GM12878 (cell line): ENCODE measurements at regions not wholly inside any gene's neighbourhood (a gene's known extent, or its start where the extent isn't known, plus 50 kb on each side); places are given as distances from the start of the nearest gene placed in this dataset.

Source experiments
- ATAC-seq: fragments of 200-7000 bp; cut with Tn5 transposase; 3 replicates; pipeline ENCODE4 v1.9.1; 2020; ENCODE audit warnings: mild to moderate bottlenecking, moderate library complexity
- BruUV-seq: library from RNA; stranded (reverse); fragments of 400-500 nt; replicated peaks from 2 replicates; lab custom pipeline; 2021; lab: Mats Ljungman, UMichigan
- CTCF ChIA-PET: fragments of 300-600 bp; sonication (Branson Sonifier 250); formaldehyde crosslinking; extraction: SDS; loops from one replicate; lab custom pipeline; 2021; ENCODE audit warnings: inconsistent platforms; lab: Yijun Ruan, JAX
- POLR2A ChIA-PET: fragments of 350-600 bp; formaldehyde crosslinking; extraction: SDS; loops from one replicate; lab custom pipeline; 2021; ENCODE audit warnings: inconsistent platforms; lab: Charles Lee
- RAD21 ChIA-PET: fragments of 300-600 bp; sonication (Branson Sonifier 250); formaldehyde crosslinking; loops from one replicate; lab custom pipeline; 2023; ENCODE audit warnings: antibody characterized with exemption; ENCODE audit not compliant: unreplicated experiment; lab: Charles Lee
- SMC1A ChIA-PET: fragments of 300-600 bp; sonication (Branson Sonifier 250); formaldehyde crosslinking; loops from one replicate; lab custom pipeline; 2023; ENCODE audit not compliant: unreplicated experiment, uncharacterized antibody; lab: Charles Lee
- DNase-seq: peaks from one replicate; pipeline ENCODE4 v3.0.0-alpha.2; 2011; ENCODE audit warnings: low read depth, low spot score
- FAIRE-seq: peaks from 3 replicates; lab custom pipeline; 2011; peaks lifted over from hg19 to GRCh38; lab: Jason Lieb, UNC
- H2AFZ ChIP-seq: 2 replicates; pipeline ENCODE4 v1.6.0; 2011; ENCODE audit warnings: low read depth, low read length, control low read depth; ENCODE audit not compliant: control insufficient read depth
- H3K27ac ChIP-seq: 2 replicates; pipeline ENCODE4 v1.5.1; 2011; ENCODE audit warnings: control low read depth; ENCODE audit not compliant: control insufficient read depth, insufficient read depth
- H3K27me3 ChIP-seq, 2 experiments: replicated peaks in 1 of 2; 2 replicates each; pipeline versions ENCODE4 v1.6.0 to v1.6.1; 2011; ENCODE audit warnings: low read length in 1 of 2; ENCODE audit not compliant: control insufficient read depth in 2 of 2, insufficient read depth in 2 of 2
- H3K36me3 ChIP-seq, 2 experiments: 2 replicates each; pipeline ENCODE4 v1.5.1; 2011; ENCODE audit warnings: low read length in 1 of 2; ENCODE audit not compliant: control insufficient read depth in 2 of 2, insufficient read depth in 2 of 2
- H3K4me1 ChIP-seq: 2 replicates; pipeline ENCODE4 v1.6.1; 2011; ENCODE audit warnings: mild to moderate bottlenecking, low read length, moderate library complexity, mixed read lengths; ENCODE audit not compliant: control insufficient read depth, insufficient read depth
- H3K4me2 ChIP-seq: 2 replicates; pipeline ENCODE4 v1.6.0; 2011; ENCODE audit warnings: control low read depth; ENCODE audit not compliant: control insufficient read depth, insufficient read depth
- H3K4me3 ChIP-seq: fragments of 200-600 bp; sonication (generic); 2 replicates; pipeline ENCODE4 v1.5.1; 2016
- H3K79me2 ChIP-seq: 2 replicates; pipeline ENCODE4 v1.6.0; 2011; ENCODE audit warnings: low read length; ENCODE audit not compliant: control insufficient read depth, insufficient read depth
- H3K9ac ChIP-seq: 2 replicates; pipeline ENCODE4 v1.8.0; 2011; ENCODE audit warnings: low read length, control low read depth, mixed read lengths; ENCODE audit not compliant: control insufficient read depth, insufficient read depth
- H3K9me3 ChIP-seq: replicated peaks from 3 replicates; pipeline ENCODE4 v1.5.1; 2011; ENCODE audit warnings: mild to moderate bottlenecking, low read length; ENCODE audit not compliant: control insufficient read depth, insufficient read depth
- H4K20me1 ChIP-seq: 2 replicates; pipeline ENCODE4 v1.6.0; 2011; ENCODE audit not compliant: control insufficient read depth, insufficient read depth
- CREM ChIP-seq: IDR thresholded peaks from 2 replicates; pipeline ENCODE4 v1.6.1; 2014; ENCODE audit warnings: antibody characterized with exemption, low read depth
- FOXM1 ChIP-seq: IDR thresholded peaks from 2 replicates; pipeline ENCODE4 v1.6.1; 2012; ENCODE audit warnings: low read depth, mild to moderate bottlenecking, inconsistent platforms, low read length, moderate library complexity
- HDAC6 ChIP-seq: fragments of 200-600 bp; sonication (generic); IDR thresholded peaks from one replicate; pipeline ENCODE4 v1.8.0; 2017; ENCODE audit warnings: antibody characterized with exemption; ENCODE audit not compliant: unreplicated experiment
- IRF4 ChIP-seq: IDR thresholded peaks from 2 replicates; pipeline ENCODE4 v1.6.1; 2011; ENCODE audit warnings: low read depth, low read length
- MEF2A ChIP-seq: IDR thresholded peaks from 2 replicates; pipeline ENCODE4 v1.6.1; 2011; ENCODE audit warnings: low read depth, mild to moderate bottlenecking, low read length, moderate library complexity; ENCODE audit not compliant: insufficient read depth
- POLR2AphosphoS5 ChIP-seq: IDR thresholded peaks from 2 replicates; pipeline ENCODE4 v1.6.1; 2011; ENCODE audit warnings: mild to moderate bottlenecking, low read length, inconsistent platforms
- RFX5 ChIP-seq: IDR thresholded peaks from 2 replicates; pipeline ENCODE4 v1.6.1; 2011; ENCODE audit warnings: low read depth, low read length, improper control_type of control experiment
- SREBF2 ChIP-seq: IDR thresholded peaks from 2 replicates; pipeline ENCODE4 v1.6.1; 2012; ENCODE audit warnings: mild to moderate bottlenecking, low read length
- TARDBP ChIP-seq: IDR thresholded peaks from 2 replicates; pipeline ENCODE4 v1.6.1; 2016; ENCODE audit warnings: borderline replicate concordance
- WRNIP1 ChIP-seq: IDR thresholded peaks from 2 replicates; pipeline ENCODE4 v1.6.1; 2011; ENCODE audit warnings: low read depth, low read length, improper control_type of control experiment, borderline replicate concordance
- ZNF384 ChIP-seq: IDR thresholded peaks from 2 replicates; pipeline ENCODE4 v1.6.1; 2012; ENCODE audit warnings: low read depth, mild to moderate bottlenecking, low read length, improper control_type of control experiment, borderline replicate concordance
- WGBS: methylation state at CpG from one replicate; pipeline ENCODE4 v1.1.6; 2016; ENCODE audit warnings: low lambda C conversion rate; ENCODE audit not compliant: insufficient replicate concordance, insufficient coverage; ENCODE audit errors: missing lambda C conversion rate; 5-methylcytosine and 5-hydroxymethylcytosine counted together
- in situ Hi-C: fragments of 300-500 bp; cut with MboI; formaldehyde crosslinking; loops from 9 replicates; pipeline ENCODE4 v1.14.3; 2018; ENCODE audit warnings: mixed read lengths
- intact Hi-C: fragments of 100-400 bp; cut with micrococcal nuclease; formaldehyde crosslinking; loops from one replicate; pipeline ENCODE4 v1.14.2; 2022; ENCODE audit not compliant: unreplicated experiment
- TF ChIP-seq, protein P1 (sequence below): fragments of 450-650 bp; IDR thresholded peaks from 2 replicates; pipeline ENCODE4 v1.6.1; 2016; ENCODE audit warnings: mild to moderate bottlenecking, moderate library complexity, borderline replicate concordance
- TF ChIP-seq, protein P2 (sequence below): IDR thresholded peaks from 2 replicates; pipeline ENCODE4 v1.6.1; 2011; ENCODE audit warnings: low read depth, low read length, improper control_type of control experiment, borderline replicate concordance
- TF ChIP-seq, protein P3 (sequence below): fragments of 450-650 bp; IDR thresholded peaks from 2 replicates; pipeline ENCODE4 v1.6.1; 2017; ENCODE audit warnings: mild to moderate bottlenecking, moderate library complexity
- TF ChIP-seq, protein P4 (sequence below): IDR thresholded peaks from 2 replicates; pipeline ENCODE4 v1.6.1; 2011; ENCODE audit warnings: low read depth, mild to moderate bottlenecking, low read length, moderate library complexity, borderline replicate concordance; ENCODE audit errors: extremely low read depth

DNA sequence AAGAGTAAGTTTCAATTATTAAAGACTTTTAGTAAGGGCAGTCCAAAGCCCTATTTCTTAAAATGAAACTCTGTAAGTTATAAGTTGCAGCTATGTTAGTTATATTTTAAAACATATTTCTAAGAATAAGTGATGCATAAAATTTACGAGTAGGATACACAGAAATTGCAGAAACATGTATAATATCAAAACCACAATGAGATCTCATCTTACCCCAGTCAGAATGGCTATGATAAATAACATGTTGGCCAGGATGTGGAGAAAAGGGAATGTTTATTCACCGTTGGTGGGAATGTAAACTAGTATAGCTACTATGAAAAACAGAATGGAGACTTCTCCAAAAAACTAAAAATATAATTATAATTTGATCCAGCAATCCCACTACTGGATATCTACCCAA, 201.2 kb downstream of the CBLN2 start (continued):
- no peak for TF ChIP-seq MEF2A
- TF ChIP-seq POLR2AphosphoS5: no peak
- TF ChIP-seq CREM: no peak
- TF ChIP-seq, protein P1, sequence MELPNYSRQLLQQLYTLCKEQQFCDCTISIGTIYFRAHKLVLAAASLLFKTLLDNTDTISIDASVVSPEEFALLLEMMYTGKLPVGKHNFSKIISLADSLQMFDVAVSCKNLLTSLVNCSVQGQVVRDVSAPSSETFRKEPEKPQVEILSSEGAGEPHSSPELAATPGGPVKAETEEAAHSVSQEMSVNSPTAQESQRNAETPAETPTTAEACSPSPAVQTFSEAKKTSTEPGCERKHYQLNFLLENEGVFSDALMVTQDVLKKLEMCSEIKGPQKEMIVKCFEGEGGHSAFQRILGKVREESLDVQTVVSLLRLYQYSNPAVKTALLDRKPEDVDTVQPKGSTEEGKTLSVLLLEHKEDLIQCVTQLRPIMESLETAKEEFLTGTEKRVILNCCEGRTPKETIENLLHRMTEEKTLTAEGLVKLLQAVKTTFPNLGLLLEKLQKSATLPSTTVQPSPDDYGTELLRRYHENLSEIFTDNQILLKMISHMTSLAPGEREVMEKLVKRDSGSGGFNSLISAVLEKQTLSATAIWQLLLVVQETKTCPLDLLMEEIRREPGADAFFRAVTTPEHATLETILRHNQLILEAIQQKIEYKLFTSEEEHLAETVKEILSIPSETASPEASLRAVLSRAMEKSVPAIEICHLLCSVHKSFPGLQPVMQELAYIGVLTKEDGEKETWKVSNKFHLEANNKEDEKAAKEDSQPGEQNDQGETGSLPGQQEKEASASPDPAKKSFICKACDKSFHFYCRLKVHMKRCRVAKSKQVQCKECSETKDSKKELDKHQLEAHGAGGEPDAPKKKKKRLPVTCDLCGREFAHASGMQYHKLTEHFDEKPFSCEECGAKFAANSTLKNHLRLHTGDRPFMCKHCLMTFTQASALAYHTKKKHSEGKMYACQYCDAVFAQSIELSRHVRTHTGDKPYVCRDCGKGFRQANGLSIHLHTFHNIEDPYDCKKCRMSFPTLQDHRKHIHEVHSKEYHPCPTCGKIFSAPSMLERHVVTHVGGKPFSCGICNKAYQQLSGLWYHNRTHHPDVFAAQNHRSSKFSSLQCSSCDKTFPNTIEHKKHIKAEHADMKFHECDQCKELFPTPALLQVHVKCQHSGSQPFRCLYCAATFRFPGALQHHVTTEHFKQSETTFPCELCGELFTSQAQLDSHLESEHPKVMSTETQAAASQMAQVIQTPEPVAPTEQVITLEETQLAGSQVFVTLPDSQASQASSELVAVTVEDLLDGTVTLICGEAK: no peak
- no peak for TF ChIP-seq IRF4
- TF ChIP-seq SREBF2: no peak
- no peak for TF ChIP-seq ZNF384

DNA sequence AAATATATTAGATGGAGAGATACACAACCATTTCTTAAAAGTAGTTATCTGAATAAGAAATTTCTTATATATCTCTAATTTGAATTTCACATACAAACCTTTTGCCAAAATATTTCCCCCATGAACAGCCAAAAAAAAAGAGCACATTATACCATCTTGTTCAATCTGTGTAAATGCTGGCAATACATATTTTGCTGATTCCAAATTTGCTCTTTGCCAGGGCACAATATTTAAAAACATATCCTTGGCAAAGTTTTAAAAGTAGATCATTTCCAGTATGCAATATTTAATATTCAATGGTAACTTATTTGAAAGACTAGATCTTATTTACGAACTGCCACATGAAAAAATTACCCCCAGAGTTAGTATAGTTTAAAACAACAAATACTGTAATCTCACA, 204.2 kb downstream of the CBLN2 start:
- FAIRE-seq (no peak), DNase-seq (no peak), ATAC-seq (no peak)
- ChIA-PET RAD21 (no interaction called here), POLR2A (no interaction called here), CTCF (no interaction called here), SMC1A (no interaction called here)
- Histone ChIP-seq H4K20me1 (no peaks in the 10 kb centered on the region), H3K4me3 (no peak overlapping the region), H3K9me3 (no peaks in the 10 kb centered on the region), H3K27me3 (no peaks in the 10 kb centered on the region), H3K9ac (no peak overlapping the region), H3K4me1 (no peaks in the 10 kb centered on the region), H3K79me2 (no peaks in the 10 kb centered on the region), H3K36me3 (no peaks in the 10 kb centered on the region), H3K27ac (no peak overlapping the region), H2AFZ (no peak overlapping the region), H3K4me2 (no peak overlapping the region)
- intact Hi-C loops: no loop called here
- in situ Hi-C loops: no loop called here
- 38% methylated on average over 1 of the region's 1 CpG for WGBS
- BruUV-seq: no TSS peak
- TF ChIP-seq, protein P2, sequence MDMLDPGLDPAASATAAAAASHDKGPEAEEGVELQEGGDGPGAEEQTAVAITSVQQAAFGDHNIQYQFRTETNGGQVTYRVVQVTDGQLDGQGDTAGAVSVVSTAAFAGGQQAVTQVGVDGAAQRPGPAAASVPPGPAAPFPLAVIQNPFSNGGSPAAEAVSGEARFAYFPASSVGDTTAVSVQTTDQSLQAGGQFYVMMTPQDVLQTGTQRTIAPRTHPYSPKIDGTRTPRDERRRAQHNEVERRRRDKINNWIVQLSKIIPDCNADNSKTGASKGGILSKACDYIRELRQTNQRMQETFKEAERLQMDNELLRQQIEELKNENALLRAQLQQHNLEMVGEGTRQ: no peak
- TF ChIP-seq WRNIP1 (no peak), TARDBP (no peak), RFX5 (no peak), HDAC6 (no peak), FOXM1 (no peak)
- TF ChIP-seq, protein P3, sequence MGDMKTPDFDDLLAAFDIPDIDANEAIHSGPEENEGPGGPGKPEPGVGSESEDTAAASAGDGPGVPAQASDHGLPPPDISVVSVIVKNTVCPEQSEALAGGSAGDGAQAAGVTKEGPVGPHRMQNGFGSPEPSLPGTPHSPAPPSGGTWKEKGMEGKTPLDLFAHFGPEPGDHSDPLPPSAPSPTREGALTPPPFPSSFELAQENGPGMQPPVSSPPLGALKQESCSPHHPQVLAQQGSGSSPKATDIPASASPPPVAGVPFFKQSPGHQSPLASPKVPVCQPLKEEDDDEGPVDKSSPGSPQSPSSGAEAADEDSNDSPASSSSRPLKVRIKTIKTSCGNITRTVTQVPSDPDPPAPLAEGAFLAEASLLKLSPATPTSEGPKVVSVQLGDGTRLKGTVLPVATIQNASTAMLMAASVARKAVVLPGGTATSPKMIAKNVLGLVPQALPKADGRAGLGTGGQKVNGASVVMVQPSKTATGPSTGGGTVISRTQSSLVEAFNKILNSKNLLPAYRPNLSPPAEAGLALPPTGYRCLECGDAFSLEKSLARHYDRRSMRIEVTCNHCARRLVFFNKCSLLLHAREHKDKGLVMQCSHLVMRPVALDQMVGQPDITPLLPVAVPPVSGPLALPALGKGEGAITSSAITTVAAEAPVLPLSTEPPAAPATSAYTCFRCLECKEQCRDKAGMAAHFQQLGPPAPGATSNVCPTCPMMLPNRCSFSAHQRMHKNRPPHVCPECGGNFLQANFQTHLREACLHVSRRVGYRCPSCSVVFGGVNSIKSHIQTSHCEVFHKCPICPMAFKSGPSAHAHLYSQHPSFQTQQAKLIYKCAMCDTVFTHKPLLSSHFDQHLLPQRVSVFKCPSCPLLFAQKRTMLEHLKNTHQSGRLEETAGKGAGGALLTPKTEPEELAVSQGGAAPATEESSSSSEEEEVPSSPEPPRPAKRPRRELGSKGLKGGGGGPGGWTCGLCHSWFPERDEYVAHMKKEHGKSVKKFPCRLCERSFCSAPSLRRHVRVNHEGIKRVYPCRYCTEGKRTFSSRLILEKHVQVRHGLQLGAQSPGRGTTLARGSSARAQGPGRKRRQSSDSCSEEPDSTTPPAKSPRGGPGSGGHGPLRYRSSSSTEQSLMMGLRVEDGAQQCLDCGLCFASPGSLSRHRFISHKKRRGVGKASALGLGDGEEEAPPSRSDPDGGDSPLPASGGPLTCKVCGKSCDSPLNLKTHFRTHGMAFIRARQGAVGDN: no peak
- TF ChIP-seq, protein P4, sequence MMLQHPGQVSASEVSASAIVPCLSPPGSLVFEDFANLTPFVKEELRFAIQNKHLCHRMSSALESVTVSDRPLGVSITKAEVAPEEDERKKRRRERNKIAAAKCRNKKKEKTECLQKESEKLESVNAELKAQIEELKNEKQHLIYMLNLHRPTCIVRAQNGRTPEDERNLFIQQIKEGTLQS: no peak
